H1 (cell line): ENCODE measurements at regions not wholly inside any gene's neighbourhood (a gene's known extent, or its start where the extent isn't known, plus 50 kb on each side); places are given as distances from the start of the nearest gene placed in this dataset.

Source experiments
- ATF3 ChIP-seq: IDR thresholded peaks from 2 replicates; pipeline ENCODE4 v1.6.1; 2011; ENCODE audit warnings: low read depth, mild to moderate bottlenecking, low read length; ENCODE audit not compliant: insufficient read depth
- CTCF ChIP-seq, 3 experiments: IDR thresholded peaks; 1 replicate in 2 of 3; 2 replicates in 1 of 3; pipeline versions ENCODE4 v1.5.1 to v1.6.1; 2011; ENCODE audit warnings: low read length in 3 of 3, mild to moderate bottlenecking in 3 of 3, inconsistent platforms in 2 of 3, low read depth in 1 of 3, moderate library complexity in 1 of 3; ENCODE audit not compliant: insufficient read depth in 1 of 3; ENCODE audit errors: control extremely low read depth in 1 of 3
- EP300 ChIP-seq, 2 experiments: IDR thresholded peaks; 1 replicate in 1 of 2; 2 replicates in 1 of 2; pipeline ENCODE4 v1.6.1; 2011 to 2012; ENCODE audit warnings: low read depth in 2 of 2, low read length in 2 of 2, mild to moderate bottlenecking in 2 of 2, borderline replicate concordance in 1 of 2, inconsistent platforms in 1 of 2, moderate library complexity in 1 of 2
- GABPA ChIP-seq: IDR thresholded peaks from 2 replicates; pipeline ENCODE4 v1.6.1; 2011; ENCODE audit warnings: mild to moderate bottlenecking, low read length, moderate library complexity, borderline replicate concordance; ENCODE audit not compliant: insufficient read depth
- GTF2F1 ChIP-seq: IDR thresholded peaks from 2 replicates; pipeline ENCODE4 v1.6.1; 2012; ENCODE audit warnings: low read depth, low read length, improper control_type of control experiment, borderline replicate concordance
- HDAC6 ChIP-seq: IDR thresholded peaks from one replicate; pipeline ENCODE4 v1.7.1; 2012; ENCODE audit warnings: low read depth, mild to moderate bottlenecking, inconsistent platforms, low read length, moderate library complexity
- KDM1A ChIP-seq: fragments of 200-600, 300-600 bp; sonication (generic); IDR thresholded peaks from 2 replicates; pipeline ENCODE4 v1.7.1; 2016; ENCODE audit warnings: mild to moderate bottlenecking, low read length, borderline replicate concordance
- POLR2A ChIP-seq, 2 experiments: IDR thresholded peaks; 1 replicate in 1 of 2; 2 replicates in 1 of 2; pipeline ENCODE4 v1.6.1; 2011; ENCODE audit warnings: low read depth in 2 of 2, low read length in 2 of 2, mild to moderate bottlenecking in 2 of 2; ENCODE audit errors: control extremely low read depth in 1 of 2
- POLR2AphosphoS5 ChIP-seq: IDR thresholded peaks from 2 replicates; pipeline ENCODE4 v1.6.1; 2011; ENCODE audit warnings: low read depth, low read length
- RXRA ChIP-seq: IDR thresholded peaks from 2 replicates; pipeline ENCODE4 v1.6.1; 2011; ENCODE audit warnings: low read depth, mild to moderate bottlenecking, low read length, moderate library complexity; ENCODE audit not compliant: insufficient read depth
- SIN3A ChIP-seq, 2 experiments: IDR thresholded peaks in 1 of 2; conservative IDR thresholded peaks in 1 of 2; 2 replicates each; pipeline ENCODE4 v1.6.1; 2011 to 2012; ENCODE audit warnings: low read length in 2 of 2, improper control_type of control experiment in 1 of 2, low read depth in 1 of 2, mild to moderate bottlenecking in 1 of 2
- SRF ChIP-seq: IDR thresholded peaks from 2 replicates; pipeline ENCODE4 v1.6.1; 2011; ENCODE audit warnings: mild to moderate bottlenecking, low read depth, low read length, moderate library complexity
- YY1 ChIP-seq: IDR thresholded peaks from 2 replicates; pipeline ENCODE4 v1.6.1; 2011; ENCODE audit warnings: low read depth, mild to moderate bottlenecking, low read length

- TF ChIP-seq CTCF (IDR thresholded peaks at IDR 0.05; ENCODE audit: control extremely low read depth in 1 of 3, insufficient read depth in 1 of 3, low read depth in 1 of 3, low read length in 3 of 3) (peak in 1 of 3 experiments; percentile 5; a peak in 1 of 4 replicates), POLR2AphosphoS5 (no peak), RXRA (no peak), GTF2F1 (no peak), SRF (no peak), GABPA (no peak), POLR2A (IDR thresholded peaks at IDR 0.05; ENCODE audit: control extremely low read depth in 1 of 2, low read depth in 2 of 2, low read length in 2 of 2) (no peak), SIN3A (conservative IDR thresholded peaks at IDR 0.05 in 1 of 2, IDR thresholded peaks at IDR 0.05 in 1 of 2; ENCODE audit: low read depth in 1 of 2, low read length in 2 of 2) (no peak), YY1 (no peak), EP300 (IDR thresholded peaks at IDR 0.05; ENCODE audit: borderline replicate concordance in 1 of 2, low read depth in 2 of 2, low read length in 2 of 2) (no peak), KDM1A (no peak), HDAC6 (no peak), ATF3 (no peak)
Measured at GRCh38 chr2:126506786-126507185, 149.2 kb upstream of the GYPC start.
